B cell (primary cell): ENCODE measurements at regions not wholly inside any gene's neighbourhood (a gene's known extent, or its start where the extent isn't known, plus 50 kb on each side); places are given as distances from the start of the nearest gene placed in this dataset.

Source experiments
- EZH2 ChIP-seq: IDR thresholded peaks from 2 replicates; pipeline ENCODE4 v1.6.1; 2012; ENCODE audit warnings: borderline replicate concordance, low read depth, mild to moderate bottlenecking, moderate library complexity, low read length; ENCODE audit not compliant: insufficient read depth, poor library complexity, severe bottlenecking
- TF ChIP-seq, protein P1 (sequence below): fragments of 200-600 bp; IDR thresholded peaks from one replicate; pipeline ENCODE4 v1.8.0; 2022; ENCODE audit warnings: antibody characterized with exemption, mild to moderate bottlenecking

DNA sequence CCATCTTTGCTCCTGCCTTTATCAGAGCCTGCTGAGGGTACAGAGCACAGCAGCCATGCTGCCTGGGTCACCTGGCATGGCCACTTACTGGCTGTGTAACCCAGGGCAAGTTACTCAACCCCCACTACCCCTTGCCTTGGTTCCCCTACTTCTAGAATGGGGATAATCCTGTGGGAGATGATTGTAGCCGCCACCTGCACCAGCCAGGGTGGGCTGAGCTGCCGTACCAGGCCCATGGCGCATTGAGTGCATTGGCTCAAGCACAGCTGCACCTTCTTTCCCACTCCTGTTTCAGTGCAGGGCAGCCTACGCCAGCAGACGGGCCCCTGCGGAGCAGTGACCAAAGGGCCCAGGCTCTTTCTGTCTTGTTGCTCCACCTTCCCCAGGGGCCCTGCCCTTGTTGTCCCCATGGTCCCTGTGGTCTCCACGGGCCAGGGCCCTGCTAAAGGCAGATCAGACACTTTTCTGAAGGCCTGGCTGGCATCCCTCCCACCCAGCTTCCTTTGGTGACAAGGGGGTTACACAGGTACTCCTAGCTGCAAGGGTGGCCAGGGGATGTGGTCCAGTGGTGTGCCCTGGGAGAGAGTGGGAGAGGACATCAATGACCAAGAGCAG, 159.4 kb upstream of the MLN start:
- TF ChIP-seq, protein P1, sequence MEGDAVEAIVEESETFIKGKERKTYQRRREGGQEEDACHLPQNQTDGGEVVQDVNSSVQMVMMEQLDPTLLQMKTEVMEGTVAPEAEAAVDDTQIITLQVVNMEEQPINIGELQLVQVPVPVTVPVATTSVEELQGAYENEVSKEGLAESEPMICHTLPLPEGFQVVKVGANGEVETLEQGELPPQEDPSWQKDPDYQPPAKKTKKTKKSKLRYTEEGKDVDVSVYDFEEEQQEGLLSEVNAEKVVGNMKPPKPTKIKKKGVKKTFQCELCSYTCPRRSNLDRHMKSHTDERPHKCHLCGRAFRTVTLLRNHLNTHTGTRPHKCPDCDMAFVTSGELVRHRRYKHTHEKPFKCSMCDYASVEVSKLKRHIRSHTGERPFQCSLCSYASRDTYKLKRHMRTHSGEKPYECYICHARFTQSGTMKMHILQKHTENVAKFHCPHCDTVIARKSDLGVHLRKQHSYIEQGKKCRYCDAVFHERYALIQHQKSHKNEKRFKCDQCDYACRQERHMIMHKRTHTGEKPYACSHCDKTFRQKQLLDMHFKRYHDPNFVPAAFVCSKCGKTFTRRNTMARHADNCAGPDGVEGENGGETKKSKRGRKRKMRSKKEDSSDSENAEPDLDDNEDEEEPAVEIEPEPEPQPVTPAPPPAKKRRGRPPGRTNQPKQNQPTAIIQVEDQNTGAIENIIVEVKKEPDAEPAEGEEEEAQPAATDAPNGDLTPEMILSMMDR: no peak
- TF ChIP-seq EZH2: no peak
